SU-DHL-6 (cell line): ENCODE measurements at regions not wholly inside any gene's neighbourhood (a gene's known extent, or its start where the extent isn't known, plus 50 kb on each side); places are given as distances from the start of the nearest gene placed in this dataset.

Experiments
- H2AFZ ChIP-seq: fragments of 200-600 bp; sonication (generic); 2 replicates; pipeline ENCODE4 v1.6.1; 2014; ENCODE audit warnings: low read depth, mild to moderate bottlenecking, moderate library complexity, mixed read lengths, antibody characterized with exemption, low read length; ENCODE audit not compliant: severe bottlenecking
- H3F3A ChIP-seq: fragments of 200-600 bp; shearing (Covaris generic); 2 replicates; pipeline ENCODE4 v1.6.0; 2016; ENCODE audit warnings: antibody characterized with exemption, mild to moderate bottlenecking; ENCODE audit not compliant: insufficient read depth
- H3K27ac ChIP-seq: fragments of 200-600 bp; sonication (generic); 2 replicates; pipeline ENCODE4 v1.5.1; 2016; ENCODE audit warnings: low read depth, mild to moderate bottlenecking, low read length, moderate library complexity, mixed read lengths
- H3K27me3 ChIP-seq: fragments of 200-600 bp; sonication (generic), shearing (Covaris generic); 2 replicates; pipeline ENCODE4 v1.6.0; 2014; ENCODE audit warnings: mild to moderate bottlenecking, low read length
- H3K36me3 ChIP-seq: fragments of 200-600 bp; sonication (generic); 2 replicates; pipeline ENCODE4 v1.6.1; 2014; ENCODE audit warnings: mild to moderate bottlenecking, low read length, mixed read lengths
- H3K4me2 ChIP-seq: fragments of 300-600, 200-600 bp; shearing (Covaris generic), sonication (generic); 2 replicates; pipeline ENCODE4 v1.6.0; 2014; ENCODE audit warnings: low read length, low read depth, mild to moderate bottlenecking; ENCODE audit not compliant: poor library complexity, severe bottlenecking
- H3K4me3 ChIP-seq: fragments of 200-600 bp; sonication (generic); 2 replicates; pipeline ENCODE4 v1.5.1; 2014; ENCODE audit warnings: antibody characterized with exemption, low read length, mild to moderate bottlenecking, mixed read lengths; ENCODE audit not compliant: insufficient read depth, poor library complexity, severe bottlenecking
- H3K79me2 ChIP-seq: fragments of 200-600 bp; sonication (generic); 2 replicates; pipeline ENCODE4 v1.6.1; 2014; ENCODE audit warnings: mild to moderate bottlenecking, low read length, moderate library complexity; ENCODE audit not compliant: insufficient read depth
- H3K9ac ChIP-seq: fragments of 200-600 bp; sonication (generic); 2 replicates; pipeline ENCODE4 v1.7.0; 2014; ENCODE audit warnings: mild to moderate bottlenecking, low read length
- H3K9me2 ChIP-seq: fragments of 200-600 bp; sonication (generic); replicated peaks from 2 replicates; pipeline ENCODE4 v1.6.1; 2014; ENCODE audit warnings: low read length; ENCODE audit not compliant: insufficient read depth
- H3K9me3 ChIP-seq: fragments of 200-600 bp; sonication (generic); 2 replicates; pipeline ENCODE4 v1.6.1; 2014; ENCODE audit warnings: low read length, mixed read lengths; ENCODE audit not compliant: insufficient read depth
- H4K20me1 ChIP-seq: fragments of 200-600 bp; sonication (generic); 2 replicates; pipeline ENCODE4 v1.6.1; 2014; ENCODE audit warnings: low read depth, mild to moderate bottlenecking, antibody characterized with exemption, low read length, moderate library complexity, mixed read lengths
- EZH2phosphoT487 ChIP-seq: fragments of 200-600 bp; sonication (generic), shearing (Covaris generic); conservative IDR thresholded peaks from 2 replicates; pipeline ENCODE4 v1.6.1; 2018; ENCODE audit warnings: mild to moderate bottlenecking, antibody characterized with exemption, low read length, moderate library complexity, mixed read lengths
- TF ChIP-seq, protein P1 (sequence below): fragments of 200-600 bp; sonication (generic); IDR thresholded peaks from one replicate; pipeline ENCODE4 v1.5.1; 2017; ENCODE audit warnings: antibody characterized with exemption, mild to moderate bottlenecking, low read length, moderate library complexity; ENCODE audit not compliant: insufficient read depth, poor library complexity, severe bottlenecking

DNA sequence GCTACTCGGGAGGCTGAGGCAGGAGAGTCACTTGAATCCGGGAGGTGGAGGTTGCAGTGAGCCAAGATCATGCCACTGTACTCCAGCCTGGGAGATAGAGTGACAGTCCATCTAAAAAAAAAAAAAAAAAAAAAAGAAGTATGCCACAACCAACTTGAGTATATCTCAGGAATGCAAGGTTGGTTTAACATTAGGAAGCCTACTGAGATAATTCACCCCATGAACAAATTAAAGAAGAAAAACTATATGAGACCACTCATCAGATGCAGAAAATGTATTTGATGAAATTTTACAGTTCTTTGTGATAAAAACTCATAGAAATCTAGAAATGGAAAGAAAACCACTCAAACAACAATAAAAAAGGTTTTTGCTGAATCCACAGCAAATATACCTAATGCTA lies 373.8 kb downstream of the LMO4 start:
- H2AFZ ChIP-seq: no peak overlapping the region
- H3K9ac ChIP-seq: no peak overlapping the region
- no peaks in the 10 kb centered on the region for H3K27me3 ChIP-seq
- H3K9me3 ChIP-seq: peaks cover 25% of the 10 kb centered on the region; the same call in 1 of the 2 replicates
- no peak overlapping the region for H3K4me2 ChIP-seq
- H3K4me3 ChIP-seq: no peak overlapping the region
- H4K20me1 ChIP-seq: no peaks in the 10 kb centered on the region
- H3K27ac ChIP-seq: no peak overlapping the region
- H3K9me2 ChIP-seq: no peaks in the 10 kb centered on the region
- H3F3A ChIP-seq: no peaks in the 10 kb centered on the region
- H3K36me3 ChIP-seq: 0 out of 2 replicates have a peak, but pooled peaks cover 3% of the 10 kb centered on the region
- no peak for TF ChIP-seq EZH2phosphoT487
- TF ChIP-seq, protein P1, sequence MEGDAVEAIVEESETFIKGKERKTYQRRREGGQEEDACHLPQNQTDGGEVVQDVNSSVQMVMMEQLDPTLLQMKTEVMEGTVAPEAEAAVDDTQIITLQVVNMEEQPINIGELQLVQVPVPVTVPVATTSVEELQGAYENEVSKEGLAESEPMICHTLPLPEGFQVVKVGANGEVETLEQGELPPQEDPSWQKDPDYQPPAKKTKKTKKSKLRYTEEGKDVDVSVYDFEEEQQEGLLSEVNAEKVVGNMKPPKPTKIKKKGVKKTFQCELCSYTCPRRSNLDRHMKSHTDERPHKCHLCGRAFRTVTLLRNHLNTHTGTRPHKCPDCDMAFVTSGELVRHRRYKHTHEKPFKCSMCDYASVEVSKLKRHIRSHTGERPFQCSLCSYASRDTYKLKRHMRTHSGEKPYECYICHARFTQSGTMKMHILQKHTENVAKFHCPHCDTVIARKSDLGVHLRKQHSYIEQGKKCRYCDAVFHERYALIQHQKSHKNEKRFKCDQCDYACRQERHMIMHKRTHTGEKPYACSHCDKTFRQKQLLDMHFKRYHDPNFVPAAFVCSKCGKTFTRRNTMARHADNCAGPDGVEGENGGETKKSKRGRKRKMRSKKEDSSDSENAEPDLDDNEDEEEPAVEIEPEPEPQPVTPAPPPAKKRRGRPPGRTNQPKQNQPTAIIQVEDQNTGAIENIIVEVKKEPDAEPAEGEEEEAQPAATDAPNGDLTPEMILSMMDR: no peak
- no peaks in the 10 kb centered on the region for H3K79me2 ChIP-seq

DNA sequence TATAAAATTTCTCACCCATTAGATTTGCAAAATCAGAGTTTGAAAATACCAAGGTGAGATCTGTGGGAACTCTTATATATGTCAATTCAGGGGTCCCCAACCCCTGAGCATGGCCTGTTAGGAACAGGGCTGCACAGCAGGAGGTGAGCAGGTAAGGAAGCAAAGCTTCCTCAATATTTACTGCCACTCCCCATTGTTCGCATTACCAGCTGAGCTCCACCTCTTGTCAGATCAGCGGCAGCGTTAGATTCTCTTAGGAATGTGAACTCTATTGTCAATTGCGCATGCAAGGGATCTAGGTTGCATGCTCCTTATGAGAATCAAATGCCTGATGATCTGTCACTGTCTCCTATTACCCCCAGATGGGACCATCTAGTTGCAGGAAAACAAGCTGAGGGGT lies 376.6 kb downstream of the LMO4 start:
- Histone ChIP-seq H3K27me3 (no peaks in the 10 kb centered on the region), H3K4me2 (no peak overlapping the region), H3K36me3 (0 out of 2 replicates have a peak, but pooled peaks cover 3% of the 10 kb centered on the region), H3F3A (no peaks in the 10 kb centered on the region), H3K9ac (no peak overlapping the region), H3K4me3 (no peak overlapping the region), H3K27ac (no peak overlapping the region), H3K79me2 (no peaks in the 10 kb centered on the region), H3K9me3 (peaks cover 17% of the 10 kb centered on the region; the same call in 1 of the 2 replicates), H2AFZ (no peak overlapping the region), H4K20me1 (no peaks in the 10 kb centered on the region), H3K9me2 (no peaks in the 10 kb centered on the region)
- no peak for TF ChIP-seq EZH2phosphoT487
- TF ChIP-seq, protein P1: no peak

DNA sequence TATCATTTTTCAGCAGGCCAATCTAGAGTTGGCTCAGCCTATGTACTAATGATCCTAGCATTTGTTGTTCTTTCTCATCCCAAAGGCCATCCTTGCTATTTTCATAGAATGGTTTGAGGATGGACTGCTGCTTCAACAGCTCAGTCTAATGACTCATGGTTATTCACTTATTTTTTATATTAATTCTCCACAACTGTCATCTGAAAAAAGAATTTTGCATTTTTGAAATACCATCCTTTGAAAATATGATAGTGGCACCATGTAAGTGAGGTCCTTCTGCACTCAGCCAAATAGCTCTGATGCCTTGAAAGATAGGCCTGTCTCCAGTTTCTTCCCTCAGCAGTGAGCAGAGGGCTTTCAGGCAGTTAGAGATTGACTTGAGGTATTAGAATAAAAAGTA lies 377.5 kb downstream of the LMO4 start:
- Histone ChIP-seq H3K36me3 (0 out of 2 replicates have a peak, but pooled peaks cover 3% of the 10 kb centered on the region), H4K20me1 (no peaks in the 10 kb centered on the region), H3K9ac (no peak overlapping the region), H3K9me3 (peaks cover 10% of the 10 kb centered on the region; the same call in 1 of the 2 replicates), H3K79me2 (no peaks in the 10 kb centered on the region), H3K27ac (no peak overlapping the region), H3K9me2 (no peaks in the 10 kb centered on the region), H3K4me3 (no peak overlapping the region), H3K4me2 (no peak overlapping the region), H3F3A (no peaks in the 10 kb centered on the region), H3K27me3 (no peaks in the 10 kb centered on the region), H2AFZ (no peak overlapping the region)
- TF ChIP-seq, protein P1: no peak
- no peak for TF ChIP-seq EZH2phosphoT487
